ENCODE measurements at regions not wholly inside any gene's neighbourhood (a gene's known extent, or its start where the extent isn't known, plus 50 kb on each side); places are given as distances from the start of the nearest gene placed in this dataset.

DNA sequence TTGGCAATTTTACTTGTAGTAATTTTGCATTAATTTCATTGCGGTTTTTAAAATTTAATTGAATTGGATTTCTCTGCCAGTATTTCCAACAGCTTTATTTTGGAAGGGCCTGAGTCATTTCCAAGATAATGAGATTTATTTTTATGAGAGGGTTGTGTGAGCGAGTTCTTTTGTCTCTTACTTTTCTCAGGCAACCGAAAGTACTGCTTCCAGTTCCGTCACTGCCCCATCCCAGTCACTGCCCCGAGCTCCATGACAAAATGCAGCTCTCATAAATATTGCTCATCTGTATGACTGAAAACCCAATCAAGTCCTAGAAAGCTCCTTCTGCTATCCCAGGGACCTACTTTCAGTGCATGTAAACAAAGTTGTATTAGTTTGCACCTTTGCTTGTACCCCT, 468.4 kb upstream of the SEMA3D start:
- DNase-seq (ENCODE audit: low spot score) = no peak

DNA sequence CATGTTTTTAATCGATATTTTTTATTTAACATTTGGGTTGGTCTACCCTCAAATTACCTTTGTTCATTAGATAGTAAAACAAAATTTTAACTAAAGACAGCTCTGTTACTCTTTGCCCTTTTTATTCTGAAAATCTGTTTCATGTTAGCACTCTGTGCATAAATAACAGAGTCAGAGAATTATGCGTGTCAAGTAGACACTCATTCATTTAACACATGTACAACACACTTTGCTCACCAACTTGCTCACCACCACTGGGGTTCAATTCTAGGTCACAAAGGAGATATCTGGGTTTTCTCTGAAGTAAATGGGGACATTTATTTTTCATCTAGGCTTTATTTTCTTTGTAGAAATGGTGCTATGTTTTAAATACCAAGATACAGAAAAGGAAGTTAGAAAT, 457.4 kb upstream of the SEMA3D start:
- no peak for DNase-seq (ENCODE audit: low spot score)

DNA sequence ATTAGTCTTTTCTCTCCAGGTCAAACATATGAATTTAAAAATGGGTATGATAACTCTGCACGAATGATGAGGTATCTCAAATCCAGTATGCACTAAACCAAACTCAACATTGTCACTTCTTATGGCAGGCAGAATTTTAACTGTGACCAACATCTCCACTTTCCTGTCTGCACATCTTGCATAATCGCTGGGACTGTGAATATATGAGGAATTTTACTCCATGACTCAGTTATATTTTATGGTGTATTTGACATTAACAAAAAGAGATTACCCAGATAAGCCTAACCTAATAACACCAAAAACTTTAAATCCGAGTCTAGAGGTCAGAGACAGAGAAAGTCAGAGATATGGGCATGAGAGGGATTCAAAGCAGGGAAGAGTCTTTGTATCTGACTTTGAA, 454.5 kb upstream of the SEMA3D start:
- DNase-seq (ENCODE audit: low spot score) = no peak

DNA sequence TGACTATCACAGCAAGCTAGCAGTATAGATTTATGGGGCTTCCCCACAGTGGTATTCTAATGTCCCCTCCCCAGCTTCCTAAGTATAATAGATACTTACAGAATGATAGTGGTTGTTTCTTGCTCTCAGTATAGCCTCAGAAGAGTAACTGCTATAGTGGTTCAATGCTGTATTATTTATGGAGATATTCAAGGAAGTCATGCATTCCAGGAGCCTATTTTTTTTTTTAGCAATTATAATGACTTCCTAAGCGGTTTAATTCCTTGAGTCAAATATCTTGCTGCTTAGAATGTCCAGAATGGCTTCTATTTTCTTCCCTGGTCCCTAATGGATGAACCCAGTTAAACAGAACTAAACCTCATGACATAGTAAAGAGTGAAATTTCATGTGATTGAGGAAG, 451.5 kb upstream of the SEMA3D start:
- no peak for DNase-seq (ENCODE audit: low spot score)

DNA sequence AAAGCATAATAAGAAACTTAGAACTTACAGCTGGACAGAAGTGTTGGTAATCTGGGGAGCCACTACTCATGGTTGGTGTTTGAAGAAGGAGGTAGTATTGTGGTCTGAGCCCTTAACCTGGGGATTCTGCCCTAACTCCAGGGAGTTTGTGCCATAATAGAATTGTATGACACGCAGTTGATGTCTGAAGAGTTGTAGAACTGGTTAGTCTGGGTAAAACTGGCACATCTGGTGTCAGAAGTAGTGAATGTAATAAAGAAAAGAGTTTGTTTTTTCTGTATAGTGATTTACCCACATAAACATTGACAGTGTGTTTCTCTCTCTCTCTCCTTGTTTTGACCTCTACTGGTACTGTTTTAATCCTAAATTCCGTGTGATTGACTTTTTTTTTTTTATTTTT, 448.1 kb upstream of the SEMA3D start:
- DNase-seq (ENCODE audit: low spot score) = no peak

DNA sequence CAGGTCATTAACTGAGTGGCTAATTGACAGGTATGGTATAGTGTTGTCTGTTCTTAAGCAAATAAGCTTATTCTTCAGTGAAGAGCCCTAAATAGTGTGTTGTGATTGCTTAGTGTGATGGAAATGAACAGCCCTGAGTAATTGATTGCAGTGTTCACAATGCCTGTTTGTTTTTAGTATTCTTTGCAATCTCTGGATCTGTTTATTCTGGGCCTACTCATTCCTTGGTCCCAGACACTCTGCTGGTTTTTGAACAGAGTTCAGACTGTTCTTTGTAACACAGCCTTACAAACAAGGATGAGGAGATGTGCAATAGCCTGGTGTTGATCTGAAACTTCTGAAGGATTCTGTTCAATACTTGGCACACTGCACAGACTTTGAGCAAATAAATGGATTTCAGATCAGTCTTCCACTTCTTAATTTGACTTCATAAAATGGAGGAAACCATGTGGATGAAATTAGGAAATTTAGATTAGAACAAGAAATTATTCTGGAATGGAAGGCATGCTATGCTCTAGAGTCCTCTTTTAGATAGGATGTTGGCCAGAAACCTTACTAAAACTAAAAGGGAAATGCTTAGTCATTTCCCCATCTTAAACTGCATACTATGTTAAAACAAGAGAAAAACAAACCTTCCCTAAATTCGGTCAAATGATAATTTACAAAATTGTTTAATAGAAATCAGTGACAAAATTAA, 444.2 kb upstream of the SEMA3D start:
- peak; percentile 34 for DNase-seq (ENCODE audit: low spot score)

DNA sequence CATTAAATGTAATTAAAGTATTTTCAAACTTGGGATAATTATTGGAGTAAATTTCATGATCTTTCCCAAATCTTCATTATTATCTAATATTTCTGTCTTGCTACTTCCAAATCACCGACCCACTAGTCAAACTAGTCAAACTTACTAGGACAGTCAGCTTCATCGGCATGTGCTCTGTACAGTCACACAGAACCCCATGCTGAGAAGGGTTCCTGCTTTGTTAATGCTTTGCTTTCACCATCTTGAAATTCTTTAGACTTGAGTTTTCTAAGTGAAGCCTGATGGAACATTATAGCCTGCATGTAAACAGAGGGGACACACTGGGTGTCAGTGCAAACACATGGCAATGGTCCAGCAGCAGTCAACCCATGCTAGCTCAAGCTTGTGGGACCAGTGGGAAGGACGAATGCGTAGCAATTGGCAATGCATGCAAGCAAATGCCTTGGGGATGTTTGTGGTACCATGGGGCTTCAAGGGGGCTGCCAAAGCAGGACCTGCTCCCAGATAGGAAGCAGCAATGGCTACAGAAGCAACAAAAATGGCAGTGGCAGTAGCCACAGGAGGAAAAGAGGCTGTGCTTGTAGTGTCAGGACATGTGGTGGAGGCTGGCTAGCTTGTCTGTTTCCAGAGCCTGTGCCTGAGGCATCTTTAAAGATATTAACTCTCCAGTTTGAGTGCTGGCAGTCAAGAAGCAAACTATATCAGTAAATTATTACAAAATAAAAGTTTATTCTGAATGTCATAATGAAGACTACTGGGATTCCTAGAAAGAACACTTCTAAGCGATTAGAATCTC, 441.1 kb upstream of the SEMA3D start:
- DNase-seq (ENCODE audit: low spot score) = no peak

DNA sequence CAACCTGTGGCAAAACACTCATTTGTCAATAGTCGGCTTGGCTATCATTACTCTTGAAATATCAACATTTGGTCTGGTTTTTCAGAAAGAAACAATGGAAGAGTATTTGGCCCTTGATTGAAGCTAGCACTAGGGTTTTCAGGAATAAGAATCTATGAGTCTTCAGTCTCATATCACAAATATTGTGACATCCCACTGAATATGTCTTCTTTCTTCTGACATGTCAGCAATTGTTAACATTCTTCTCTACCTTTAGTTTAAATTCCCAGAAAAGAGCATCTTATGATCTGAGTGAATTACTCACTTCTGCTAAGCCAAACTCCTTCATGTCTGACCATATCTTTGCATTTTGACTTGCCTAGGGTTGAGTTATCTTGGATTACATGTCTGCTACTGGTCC, 435.2 kb upstream of the SEMA3D start:
- DNase-seq (ENCODE audit: low spot score) = no peak

DNA sequence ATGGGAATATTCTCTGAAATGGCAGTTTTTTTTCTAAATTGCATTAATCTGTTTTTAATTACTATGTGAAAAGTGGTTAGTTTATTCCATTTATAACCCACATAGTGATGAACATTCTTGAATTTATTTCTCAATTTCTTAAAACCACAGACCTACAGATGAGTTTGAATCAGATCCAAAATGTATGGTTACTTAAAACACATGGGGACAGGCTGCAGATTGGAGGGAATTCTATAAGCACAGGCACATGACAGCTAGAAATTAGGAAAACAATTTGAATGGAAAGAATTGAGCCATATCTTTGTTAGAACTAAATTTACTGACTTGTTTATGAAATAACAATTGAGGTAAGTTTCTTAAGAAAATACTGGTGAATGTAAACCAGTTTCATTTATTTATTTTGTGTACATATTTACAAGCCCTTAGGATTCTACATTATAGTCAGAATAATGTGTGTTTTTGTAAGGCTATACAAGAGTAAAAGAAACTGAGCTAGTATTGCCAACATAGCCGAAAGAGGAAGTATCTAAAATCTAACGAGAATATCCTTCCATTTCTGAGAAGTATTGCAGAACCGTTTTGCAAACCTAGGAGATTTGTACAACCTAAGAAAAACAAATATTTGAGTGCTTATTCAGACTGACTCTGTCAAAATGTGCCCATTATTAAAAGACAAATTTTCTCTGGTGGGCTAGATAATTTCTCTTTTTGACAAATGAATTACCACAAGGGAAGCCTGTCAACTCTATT, 434.3 kb upstream of the SEMA3D start:
- no peak for DNase-seq (ENCODE audit: low spot score)

DNA sequence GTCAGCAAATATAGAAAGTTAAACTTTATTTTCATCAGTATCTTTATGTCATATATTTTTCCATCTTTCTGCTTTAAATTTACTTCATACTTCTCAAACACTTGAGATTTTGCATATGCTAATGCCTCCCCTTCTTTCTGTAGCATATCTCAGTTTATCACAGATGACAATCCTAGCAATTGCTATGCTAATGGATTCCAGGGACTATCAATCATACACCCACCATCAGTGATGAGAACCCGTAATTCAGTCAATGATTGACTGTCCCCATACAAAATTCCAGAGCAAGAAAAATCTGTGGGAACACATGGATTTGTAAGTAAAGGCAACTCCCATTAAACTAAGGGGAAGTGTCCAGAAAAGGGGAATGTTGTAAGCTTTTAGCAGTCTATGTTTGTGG, 432.4 kb upstream of the SEMA3D start:
- DNase-seq (ENCODE audit: low spot score) = no peak

DNA sequence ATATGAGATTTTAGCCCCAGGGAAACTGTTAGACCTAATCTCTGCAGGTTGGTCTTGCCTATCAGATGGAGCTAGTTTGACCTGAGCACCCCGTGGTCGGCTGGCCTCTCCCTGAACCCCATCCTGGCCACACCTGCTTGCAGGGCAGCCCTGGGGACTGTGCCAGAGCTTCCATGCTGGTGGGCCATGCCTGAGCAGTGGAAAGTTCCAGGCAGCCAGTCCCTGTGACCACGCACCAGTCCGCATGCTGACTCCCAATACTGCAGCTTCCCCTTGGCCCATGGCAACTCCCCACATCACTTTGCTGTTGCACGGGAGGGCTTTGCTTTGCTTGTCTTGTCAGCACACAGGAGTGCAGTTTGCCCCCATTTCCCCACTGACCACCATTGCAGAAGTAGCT, 427.8 kb upstream of the SEMA3D start:
- DNase-seq (ENCODE audit: low spot score) = no peak

DNA sequence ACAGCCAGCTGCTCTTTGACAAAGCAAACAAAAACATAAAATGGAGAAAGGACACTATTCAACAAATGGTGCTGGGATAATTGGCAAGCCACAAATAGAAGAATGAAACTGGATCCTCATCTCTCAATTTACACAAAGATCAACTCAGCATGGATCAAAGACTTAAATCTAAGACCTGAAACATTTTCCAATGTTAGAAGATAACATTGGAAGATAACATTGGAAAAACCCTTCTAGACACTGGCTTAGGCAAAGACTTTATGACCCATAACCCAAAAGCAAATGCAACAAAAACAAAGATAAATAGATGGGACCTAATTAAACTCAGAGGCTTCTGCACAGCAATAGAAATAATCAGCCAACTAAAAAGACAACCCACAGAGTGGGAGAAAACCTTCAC, 425.7 kb upstream of the SEMA3D start:
- DNase-seq (ENCODE audit: low spot score) = no peak

DNA sequence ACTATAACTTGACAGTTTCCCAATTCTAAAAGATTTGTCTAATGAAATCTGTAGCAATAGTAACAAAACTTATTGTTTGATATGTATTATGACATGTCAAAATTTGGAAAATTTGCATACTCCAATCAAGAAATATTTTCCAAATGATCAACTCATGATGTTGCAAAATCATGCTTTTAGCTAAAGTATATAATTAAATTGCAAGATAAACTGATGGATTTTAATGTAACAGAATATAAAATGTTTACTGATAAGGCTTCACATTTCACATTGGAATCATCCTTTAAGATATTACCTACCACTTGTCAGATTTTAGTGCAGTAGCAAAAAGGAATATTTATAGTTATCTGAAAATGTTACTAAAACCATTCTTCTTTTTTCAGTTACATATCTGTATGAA, 421.9 kb upstream of the SEMA3D start:
- no peak for DNase-seq (ENCODE audit: low spot score)

DNA sequence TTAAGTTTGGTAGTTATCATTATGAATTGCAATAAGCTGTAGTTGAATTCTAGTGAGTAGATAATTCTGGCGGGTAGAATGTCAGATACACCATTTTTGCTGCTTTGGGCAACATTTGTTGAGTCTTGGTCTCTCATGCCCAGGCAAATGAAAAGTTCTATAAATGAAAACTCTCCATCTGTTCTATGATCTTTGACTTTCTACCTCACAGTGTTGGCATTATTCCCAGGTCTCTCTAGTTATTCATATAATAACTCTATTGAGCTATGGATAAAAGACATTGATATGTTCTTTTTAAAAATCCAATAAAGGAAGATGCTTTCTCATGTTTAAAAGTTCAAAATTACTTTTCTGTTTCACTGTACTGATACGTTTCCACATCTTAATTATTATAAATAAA, 415.3 kb upstream of the SEMA3D start:
- no peak for DNase-seq (ENCODE audit: low spot score)

DNA sequence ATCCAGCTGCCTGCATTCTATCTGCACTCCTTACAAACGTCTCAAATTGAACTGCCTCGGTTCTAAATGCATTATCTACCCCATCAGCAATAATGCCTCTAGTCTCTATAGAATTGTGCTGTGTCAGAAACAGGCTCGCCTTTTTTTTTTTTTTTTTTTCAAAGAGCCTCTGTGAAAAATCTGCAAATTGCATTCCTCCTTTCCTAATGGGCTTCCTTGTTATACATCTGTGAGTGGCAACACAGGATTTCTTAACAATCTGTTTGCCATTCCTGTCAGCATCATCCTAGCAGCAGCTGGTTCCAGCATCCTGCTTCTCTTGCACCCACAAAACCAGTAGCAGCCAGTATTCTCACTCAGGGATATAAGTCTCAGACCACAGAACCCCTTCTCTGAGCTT, 413.5 kb upstream of the SEMA3D start:
- no peak for DNase-seq (ENCODE audit: low spot score)

DNA sequence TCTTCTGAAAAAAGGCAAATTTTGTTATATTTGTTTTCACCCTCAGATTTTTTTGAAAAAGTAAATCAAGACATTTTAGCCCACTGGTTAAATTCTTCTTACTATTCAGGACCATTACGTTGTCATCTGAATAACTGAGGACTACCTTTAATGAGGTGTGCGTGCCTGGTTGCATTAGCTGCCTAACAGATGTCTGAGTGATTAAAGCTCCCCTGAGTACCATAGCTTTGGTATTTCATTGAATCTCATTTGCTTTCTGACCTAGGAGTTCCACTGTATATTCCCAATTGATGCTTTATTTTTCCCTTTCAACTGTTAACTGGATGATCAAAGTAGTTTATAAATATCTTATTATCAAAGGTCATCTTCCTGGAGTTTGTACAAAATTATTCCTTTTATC, 410.0 kb upstream of the SEMA3D start:
- DNase-seq (ENCODE audit: low spot score) = no peak

DNA sequence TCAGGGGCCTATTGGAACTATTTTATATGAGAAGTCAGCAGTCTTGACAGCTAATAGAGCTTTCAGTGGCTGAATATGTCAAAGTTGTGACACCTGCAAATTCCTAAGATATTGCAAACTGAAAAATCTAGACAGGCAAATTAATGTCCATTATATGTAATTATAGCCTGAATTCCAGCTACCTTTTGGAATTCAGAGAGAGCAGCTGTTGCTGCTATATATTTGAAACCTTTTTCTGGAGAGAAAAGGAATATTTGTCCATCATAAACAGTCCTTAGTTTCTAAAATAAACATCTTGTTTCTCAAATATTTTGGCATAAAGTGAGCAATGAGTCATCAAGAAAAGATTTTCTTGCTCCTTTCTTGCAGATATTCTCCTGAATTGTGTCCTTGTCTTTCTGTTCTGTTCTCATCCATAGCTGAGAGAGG, 408.9 kb upstream of the SEMA3D start:
- DNase-seq (ENCODE audit: low spot score) = no peak

DNA sequence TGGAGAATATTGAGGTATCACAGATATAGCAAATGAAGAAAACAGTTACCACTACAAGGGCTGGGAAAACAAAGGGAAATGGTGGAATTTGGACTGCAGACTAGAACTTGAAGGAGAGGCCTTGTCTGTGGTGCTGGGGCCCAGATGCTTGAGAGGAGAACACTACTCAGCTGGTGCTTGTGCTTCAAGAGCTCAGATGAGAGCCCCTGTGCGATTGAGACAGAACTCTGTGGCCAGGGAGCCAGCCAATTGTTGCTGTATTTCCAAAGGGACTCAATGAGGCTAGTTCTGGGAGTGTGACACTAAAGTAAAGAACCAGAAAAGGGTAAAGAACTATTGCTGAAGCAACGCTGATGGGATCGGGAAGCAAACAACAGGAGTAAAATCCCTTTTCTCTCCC, 406.5 kb upstream of the SEMA3D start:
- no peak for DNase-seq (ENCODE audit: low spot score)

DNA sequence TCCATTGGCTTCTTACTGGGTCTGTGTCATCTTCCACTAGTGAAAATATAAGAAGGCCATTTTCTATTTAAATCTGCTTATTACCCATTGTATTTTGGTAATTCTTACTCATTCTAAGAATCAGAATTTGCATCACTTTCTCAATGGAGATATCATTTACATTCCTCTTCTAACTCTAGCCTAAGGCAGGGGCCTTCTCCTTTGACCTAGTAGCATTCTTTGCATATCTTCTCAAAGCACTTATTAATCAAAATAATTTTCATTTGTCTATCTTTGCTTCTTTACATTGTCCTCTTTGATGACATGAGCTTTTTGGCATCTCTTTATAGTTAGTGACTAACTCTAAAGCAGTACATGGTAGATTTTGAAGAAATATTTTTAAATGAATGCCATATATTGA, 400.9 kb upstream of the SEMA3D start:
- DNase-seq (ENCODE audit: low spot score) = no peak

DNA sequence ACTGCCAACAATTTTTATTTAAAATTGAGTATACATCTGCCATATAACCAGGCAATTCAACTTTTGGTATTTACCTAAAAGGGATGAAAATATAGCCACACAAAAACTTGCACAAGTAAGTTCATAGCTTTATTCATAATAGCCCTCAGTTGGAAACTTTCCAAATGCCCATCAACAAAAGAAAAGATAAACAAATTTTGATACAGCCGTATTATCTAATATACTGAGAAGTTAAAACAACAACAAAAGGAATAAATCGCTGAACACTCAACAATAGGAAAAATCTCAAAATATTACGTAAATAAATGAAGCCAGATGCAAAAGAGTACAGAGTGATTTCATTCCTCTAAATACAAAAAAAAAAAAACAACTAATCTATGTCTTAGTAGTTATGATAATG, 399.2 kb upstream of the SEMA3D start:
- no peak for DNase-seq (ENCODE audit: low spot score)

DNA sequence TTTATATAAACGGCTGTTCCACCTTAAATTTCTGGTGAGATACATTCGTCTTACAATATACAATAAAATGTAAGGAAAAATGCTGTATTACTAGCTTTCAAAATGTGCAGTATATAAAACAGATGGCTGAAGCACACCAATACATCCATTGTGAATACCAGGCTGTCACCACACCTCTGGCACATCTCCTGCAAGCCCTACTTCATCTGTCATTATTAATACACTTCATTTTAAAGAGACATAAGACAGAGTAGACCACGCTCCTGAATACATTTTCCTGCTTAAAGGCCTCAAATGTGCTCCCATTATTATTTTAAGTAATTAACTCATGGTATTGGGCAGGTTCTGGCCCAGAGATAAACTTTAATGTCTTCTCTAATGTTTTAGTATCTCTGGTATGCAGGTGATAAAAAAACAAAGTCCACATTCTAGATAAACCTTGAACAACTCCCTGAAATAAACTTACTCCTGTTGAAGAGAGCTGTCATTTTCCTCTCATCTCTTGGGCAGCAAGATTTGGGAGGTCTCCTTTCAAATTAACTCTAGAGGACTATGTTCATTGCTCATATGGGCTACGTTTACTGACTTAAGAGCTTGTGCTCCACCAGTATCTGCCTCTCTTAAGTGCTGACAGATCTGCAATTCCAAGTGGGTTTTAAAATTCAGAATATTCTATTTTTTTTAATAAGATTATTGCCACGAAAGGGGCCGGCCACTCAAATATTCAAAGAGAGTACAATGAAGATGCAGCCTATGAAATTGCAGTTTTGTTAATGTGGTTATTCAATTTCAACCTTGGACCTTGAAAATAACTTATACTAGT, 396.5 kb upstream of the SEMA3D start:
- DNase-seq (ENCODE audit: low spot score) = no peak

DNA sequence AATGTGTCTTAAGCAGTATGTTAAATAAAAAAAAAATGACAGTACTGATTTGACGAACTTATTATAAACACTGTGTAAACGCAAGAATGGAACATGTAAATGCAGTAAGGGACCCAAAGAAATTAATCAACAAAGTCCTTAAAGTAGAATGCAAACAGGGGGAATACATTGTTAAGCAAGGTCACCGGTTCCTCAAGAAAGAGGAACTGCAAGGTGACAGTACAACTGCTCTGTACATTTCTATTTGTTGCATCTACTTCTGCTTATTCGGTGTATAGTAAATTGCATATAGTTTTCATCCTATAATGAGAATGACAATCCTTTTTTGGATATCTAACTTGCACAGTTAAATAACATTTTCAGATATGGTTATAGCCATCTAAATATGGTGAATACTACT, 387.0 kb upstream of the SEMA3D start:
- no peak for DNase-seq (ENCODE audit: low spot score)

Measured in globus pallidus (tissue), 1 donor.